Right lobe of liver (tissue), 4 donors: ENCODE measurements at regions not wholly inside any gene's neighbourhood (a gene's known extent, or its start where the extent isn't known, plus 50 kb on each side); places are given as distances from the start of the nearest gene placed in this dataset.

Source experiments
- CTCF ChIP-seq, 4 donors: fragments of 200-600 bp in 3 of 4; fragments of 450-650 bp in 1 of 4; IDR thresholded peaks; one replicate each; pipeline versions ENCODE4 v1.5.1 to v1.8.0; 2016 to 2022; ENCODE audit warnings: antibody characterized with exemption in 4 of 4, mild to moderate bottlenecking in 2 of 4
- POLR2A ChIP-seq: fragments of 450-650 bp; IDR thresholded peaks from one replicate; pipeline ENCODE4 v1.6.1; 2017; ENCODE audit warnings: antibody characterized with exemption, mild to moderate bottlenecking
- donor health status: DM: no; HTN: no; CAD: no.
- donor health status: DM: no; HTN: no; CAD: no.
- donor health status: DM: no; HTN: yes; CAD: no.

- TF ChIP-seq CTCF (IDR thresholded peaks at IDR 0.05) (no peak), POLR2A (no peak)
Observed at GRCh38 chr12:67764055-67764454, 115.5 kb downstream of the DYRK2 start.
